ENCODE measurements at regions not wholly inside any gene's neighbourhood (a gene's known extent, or its start where the extent isn't known, plus 50 kb on each side); places are given as distances from the start of the nearest gene placed in this dataset.

DNA sequence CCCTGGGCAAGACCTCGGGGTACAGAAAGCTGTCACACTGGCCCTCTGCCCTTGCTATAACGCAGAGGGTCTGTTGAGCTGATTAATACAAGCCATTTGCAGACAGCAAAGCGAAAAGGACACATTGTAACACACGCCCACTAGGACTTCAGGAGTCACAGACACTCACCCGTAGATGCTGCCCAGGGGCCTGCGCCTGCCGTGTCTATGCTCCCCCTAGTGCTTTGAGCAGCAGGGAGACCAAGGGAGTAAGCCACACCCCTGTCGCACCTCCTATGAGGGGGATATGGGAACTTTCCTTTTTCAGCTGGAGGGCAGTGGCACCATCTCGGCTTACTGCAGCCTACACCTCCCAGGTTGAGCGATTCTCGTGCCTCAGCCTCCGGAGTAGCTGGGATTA lies 1930.2 kb downstream of the OLFM4 start:
- TF ChIP-seq, protein P1, sequence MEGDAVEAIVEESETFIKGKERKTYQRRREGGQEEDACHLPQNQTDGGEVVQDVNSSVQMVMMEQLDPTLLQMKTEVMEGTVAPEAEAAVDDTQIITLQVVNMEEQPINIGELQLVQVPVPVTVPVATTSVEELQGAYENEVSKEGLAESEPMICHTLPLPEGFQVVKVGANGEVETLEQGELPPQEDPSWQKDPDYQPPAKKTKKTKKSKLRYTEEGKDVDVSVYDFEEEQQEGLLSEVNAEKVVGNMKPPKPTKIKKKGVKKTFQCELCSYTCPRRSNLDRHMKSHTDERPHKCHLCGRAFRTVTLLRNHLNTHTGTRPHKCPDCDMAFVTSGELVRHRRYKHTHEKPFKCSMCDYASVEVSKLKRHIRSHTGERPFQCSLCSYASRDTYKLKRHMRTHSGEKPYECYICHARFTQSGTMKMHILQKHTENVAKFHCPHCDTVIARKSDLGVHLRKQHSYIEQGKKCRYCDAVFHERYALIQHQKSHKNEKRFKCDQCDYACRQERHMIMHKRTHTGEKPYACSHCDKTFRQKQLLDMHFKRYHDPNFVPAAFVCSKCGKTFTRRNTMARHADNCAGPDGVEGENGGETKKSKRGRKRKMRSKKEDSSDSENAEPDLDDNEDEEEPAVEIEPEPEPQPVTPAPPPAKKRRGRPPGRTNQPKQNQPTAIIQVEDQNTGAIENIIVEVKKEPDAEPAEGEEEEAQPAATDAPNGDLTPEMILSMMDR (IDR thresholded peaks at IDR 0.05) = no peak
- TF ChIP-seq POLR2A (IDR thresholded peaks at IDR 0.05) = no peak

All from heart left ventricle (tissue), 13 donors.